Parathyroid adenoma (tissue), 2 donors: ENCODE measurements at regions not wholly inside any gene's neighbourhood (a gene's known extent, or its start where the extent isn't known, plus 50 kb on each side); places are given as distances from the start of the nearest gene placed in this dataset.

ENCODE experiments used
- H2AFZ ChIP-seq: fragments of 300-600 bp; sonication (generic); one replicate; pipeline ENCODE4 v1.7.0; 2017; ENCODE audit warnings: antibody characterized with exemption, mild to moderate bottlenecking
- H3K27ac ChIP-seq: fragments of 300-600 bp; sonication (generic); one replicate; pipeline ENCODE4 v1.7.0; 2017
- H3K27me3 ChIP-seq: fragments of 300-600 bp; sonication (generic); one replicate; pipeline ENCODE4 v1.7.0; 2017; ENCODE audit warnings: low read length; ENCODE audit not compliant: control insufficient read depth, insufficient read depth
- H3K36me3 ChIP-seq: fragments of 300-600 bp; sonication (generic); one replicate; pipeline ENCODE4 v1.7.0; 2017; ENCODE audit warnings: low read length; ENCODE audit not compliant: control insufficient read depth, insufficient read depth
- H3K4me1 ChIP-seq: fragments of 300-600 bp; sonication (generic); one replicate; pipeline ENCODE4 v1.7.0; 2017; ENCODE audit warnings: control low read depth
- H3K4me2 ChIP-seq: fragments of 300-600 bp; sonication (generic); one replicate; pipeline ENCODE4 v1.7.0; 2017; ENCODE audit warnings: low read length
- H3K4me3 ChIP-seq: fragments of 300-600 bp; sonication (generic); one replicate; pipeline ENCODE4 v1.7.0; 2017; ENCODE audit warnings: low read depth, low read length
- H3K79me2 ChIP-seq: fragments of 300-600 bp; sonication (generic); one replicate; pipeline ENCODE4 v1.7.0; 2017; ENCODE audit warnings: control low read depth
- H3K9ac ChIP-seq: fragments of 300-600 bp; sonication (generic); one replicate; pipeline ENCODE4 v1.7.0; 2017; ENCODE audit warnings: mild to moderate bottlenecking
- H3K9me3 ChIP-seq: fragments of 300-600 bp; sonication (generic); one replicate; pipeline ENCODE4 v1.7.0; 2017; ENCODE audit warnings: low read length; ENCODE audit not compliant: control insufficient read depth
- CTCF ChIP-seq: fragments of 300-600 bp; sonication (generic); IDR thresholded peaks from one replicate; pipeline ENCODE4 v1.7.0; 2017; ENCODE audit warnings: antibody characterized with exemption, mild to moderate bottlenecking
- donor health status: primary hyperparathyroidism.

DNA sequence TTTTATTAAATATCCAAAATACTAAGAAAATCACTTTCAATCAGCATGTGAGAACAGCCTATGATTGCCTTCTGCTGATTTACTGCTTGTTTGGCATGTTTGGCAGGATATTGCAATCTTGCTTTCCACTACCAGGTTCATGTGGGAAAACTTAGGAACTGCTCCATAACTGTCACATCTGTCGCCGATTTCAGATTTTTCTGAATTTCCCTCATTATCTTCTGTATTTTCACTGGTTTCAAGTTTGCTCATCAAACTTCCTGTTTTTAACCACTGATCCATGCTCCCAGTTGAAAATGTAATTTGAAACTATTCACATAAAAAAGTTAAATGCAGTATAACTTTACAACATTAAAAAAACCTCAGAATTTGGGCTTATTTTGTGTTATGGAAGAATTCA is 93.0 kb downstream of the NFKBIZ start:
- no peaks in the 10 kb centered on the region for H3K4me1 ChIP-seq
- H3K4me2 ChIP-seq: no peak overlapping the region
- H3K27ac ChIP-seq: no peak overlapping the region
- no peaks in the 10 kb centered on the region for H3K9me3 ChIP-seq
- no peak for TF ChIP-seq CTCF
- no peaks in the 10 kb centered on the region for H3K36me3 ChIP-seq
- H2AFZ ChIP-seq: no peak overlapping the region
- H3K9ac ChIP-seq: no peak overlapping the region
- no peaks in the 10 kb centered on the region for H3K79me2 ChIP-seq
- H3K4me3 ChIP-seq: no peak overlapping the region
- H3K27me3 ChIP-seq: no peaks in the 10 kb centered on the region

DNA sequence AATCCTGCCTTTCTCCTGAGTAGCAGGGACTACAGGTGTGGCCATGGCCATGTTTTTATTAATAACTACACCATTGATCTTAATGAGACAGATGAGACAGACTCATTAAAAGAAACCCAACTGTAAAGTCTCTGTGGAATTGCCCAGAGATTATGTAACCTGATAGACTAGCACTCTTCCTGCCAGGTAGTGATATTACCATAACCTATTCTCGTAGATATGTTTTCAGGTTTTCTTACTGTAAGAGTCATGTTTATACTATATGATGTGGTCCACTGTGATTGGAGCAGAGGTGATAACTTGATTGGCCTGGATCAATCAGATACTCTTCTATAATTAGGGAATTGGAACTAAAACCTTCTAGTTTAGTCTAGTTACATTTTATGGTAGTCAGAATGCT is 93.7 kb downstream of the NFKBIZ start:
- Histone ChIP-seq H2AFZ (no peak overlapping the region), H3K4me3 (no peak overlapping the region)

DNA sequence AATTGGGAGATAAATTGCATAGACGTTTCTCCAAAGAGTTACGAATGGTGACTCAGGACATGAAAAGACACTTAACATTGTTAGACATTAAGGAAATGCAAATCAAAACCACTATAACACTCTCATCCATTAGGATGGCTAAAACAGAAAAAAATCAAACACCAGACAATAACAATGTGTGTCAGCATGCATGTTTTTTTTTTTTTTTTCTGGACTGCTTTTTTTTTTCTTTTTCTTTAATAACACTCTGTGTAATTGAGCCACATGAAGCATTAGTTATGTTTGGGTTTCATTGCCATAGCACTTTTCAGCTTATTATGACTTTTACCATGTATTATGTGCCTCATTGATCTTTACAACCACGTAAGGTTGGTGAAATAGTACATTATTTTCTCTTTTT is 95.0 kb downstream of the NFKBIZ start:
- Histone ChIP-seq H2AFZ (no peak overlapping the region), H3K9ac (no peak overlapping the region), H3K36me3 (no peaks in the 10 kb centered on the region), H3K79me2 (no peaks in the 10 kb centered on the region), H3K9me3 (no peaks in the 10 kb centered on the region), H3K27ac (no peak overlapping the region), H3K4me3 (no peak overlapping the region), H3K4me2 (no peak overlapping the region), H3K27me3 (no peaks in the 10 kb centered on the region), H3K4me1 (no peaks in the 10 kb centered on the region)
- no peak for TF ChIP-seq CTCF

More for the DNA sequence above, 93.7 kb downstream of the NFKBIZ start:
- no peak for TF ChIP-seq CTCF
- H3K27ac ChIP-seq: no peak overlapping the region
- H3K9ac ChIP-seq: no peak overlapping the region
- H3K4me1 ChIP-seq: no peaks in the 10 kb centered on the region
- no peaks in the 10 kb centered on the region for H3K27me3 ChIP-seq
- H3K79me2 ChIP-seq: no peaks in the 10 kb centered on the region
- no peak overlapping the region for H3K4me2 ChIP-seq
- H3K9me3 ChIP-seq: no peaks in the 10 kb centered on the region
- no peaks in the 10 kb centered on the region for H3K36me3 ChIP-seq

DNA sequence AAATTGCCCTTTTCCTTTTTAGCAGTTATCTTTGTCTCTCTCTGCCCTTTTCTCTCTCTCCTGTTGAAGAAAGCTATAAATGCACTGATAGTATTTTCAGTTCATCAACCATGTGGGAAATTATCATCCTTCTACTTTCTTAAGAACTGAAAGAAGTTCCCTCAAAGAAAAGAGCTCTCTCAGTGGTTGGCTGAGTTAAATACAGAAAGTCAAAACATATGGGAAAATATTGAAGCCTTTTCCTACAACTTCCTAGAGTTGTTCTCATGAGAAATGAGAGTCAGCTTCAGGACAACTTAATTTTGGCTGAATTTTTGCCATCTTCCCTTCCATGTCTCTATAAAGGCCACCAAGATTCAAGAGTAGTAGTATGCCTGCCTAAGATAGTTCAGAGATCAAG is 96.7 kb downstream of the NFKBIZ start:
- TF ChIP-seq CTCF: no peak
- H3K4me2 ChIP-seq: no peak overlapping the region
- H3K4me1 ChIP-seq: no peaks in the 10 kb centered on the region
- no peaks in the 10 kb centered on the region for H3K9me3 ChIP-seq
- H3K4me3 ChIP-seq: no peak overlapping the region
- no peak overlapping the region for H3K9ac ChIP-seq
- no peaks in the 10 kb centered on the region for H3K27me3 ChIP-seq
- H2AFZ ChIP-seq: no peak overlapping the region
- H3K27ac ChIP-seq: no peak overlapping the region
- H3K79me2 ChIP-seq: no peaks in the 10 kb centered on the region
- no peaks in the 10 kb centered on the region for H3K36me3 ChIP-seq

DNA sequence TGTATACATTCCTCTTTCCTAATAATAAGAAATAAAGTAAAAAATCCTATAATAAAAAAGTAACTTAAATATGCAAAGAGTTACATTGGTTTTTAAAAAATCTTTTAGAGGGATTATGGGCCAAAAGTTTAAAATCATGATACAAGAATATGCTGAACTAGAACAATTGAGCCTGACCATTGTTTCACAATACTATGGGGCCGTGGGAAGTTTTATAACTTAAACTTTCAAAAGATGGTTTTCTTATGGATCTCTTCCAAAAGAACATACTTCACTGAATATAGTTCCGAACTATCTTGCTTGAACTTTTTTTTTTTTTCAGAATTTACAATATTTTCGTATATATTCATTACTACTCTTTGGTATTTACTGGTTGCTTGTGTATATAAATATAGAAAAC is 97.6 kb downstream of the NFKBIZ start:
- H3K27me3 ChIP-seq: no peaks in the 10 kb centered on the region
- no peaks in the 10 kb centered on the region for H3K4me1 ChIP-seq
- no peaks in the 10 kb centered on the region for H3K79me2 ChIP-seq
- no peak for TF ChIP-seq CTCF
- no peaks in the 10 kb centered on the region for H3K9me3 ChIP-seq
- H3K9ac ChIP-seq: no peak overlapping the region
- no peak overlapping the region for H3K4me2 ChIP-seq
- no peak overlapping the region for H3K4me3 ChIP-seq
- no peak overlapping the region for H3K27ac ChIP-seq
- no peak overlapping the region for H2AFZ ChIP-seq
- H3K36me3 ChIP-seq: no peaks in the 10 kb centered on the region
